HG03565 (cell line): ENCODE measurements at regions not wholly inside any gene's neighbourhood (a gene's known extent, or its start where the extent isn't known, plus 50 kb on each side); places are given as distances from the start of the nearest gene placed in this dataset.
"Not testable (repeated sequence)": the region's sequence is repeated elsewhere in the genome, so short reads cannot be mapped to it uniquely, and the experiment has no call there.

Experiments used
- ATAC-seq: cut with Tn5 transposase; IDR thresholded peaks from one replicate; pipeline ENCODE4 v1.9.1; 2021; ENCODE audit warnings: mild to moderate bottlenecking, moderate library complexity; ENCODE audit not compliant: unreplicated experiment

GRCh38 chr2:160721089-160722040, 227.8 kb upstream of the RBMS1 start:
- ATAC-seq = no peak

GRCh38 chr2:160726046-160726445, 232.4 kb upstream of the RBMS1 start:
- no peak for ATAC-seq

- no peak for ATAC-seq
Observed at GRCh38 chr2:160730296-160730995, 236.8 kb upstream of the RBMS1 start.

GRCh38 chr2:160731415-160731814, 237.8 kb upstream of the RBMS1 start:
- no peak for ATAC-seq

- no peak for ATAC-seq
Observed at GRCh38 chr2:160731856-160732255, 238.2 kb upstream of the RBMS1 start.

GRCh38 chr2:160735696-160736095, 242.1 kb upstream of the RBMS1 start:
- ATAC-seq = no peak

- no peak for ATAC-seq
Observed at GRCh38 chr2:160736148-160737028, 242.8 kb upstream of the RBMS1 start.

GRCh38 chr2:160737247-160737646, 243.6 kb upstream of the RBMS1 start:
- no peak for ATAC-seq

GRCh38 chr2:160741271-160741670, 247.7 kb upstream of the RBMS1 start:
- no peak for ATAC-seq

GRCh38 chr2:160741815-160742214, 248.2 kb upstream of the RBMS1 start:
- ATAC-seq = no peak

GRCh38 chr2:160742667-160743066, 249.1 kb upstream of the RBMS1 start:
- no peak for ATAC-seq

- ATAC-seq = no peak
Observed at GRCh38 chr2:160747501-160748170, 254.0 kb upstream of the RBMS1 start.

- ATAC-seq = no peak
Observed at GRCh38 chr2:160751021-160751420, 257.4 kb upstream of the RBMS1 start.

- ATAC-seq = no peak
Observed at GRCh38 chr2:160752475-160753330, 259.1 kb upstream of the RBMS1 start.

GRCh38 chr2:160753331-160753654, 259.7 kb upstream of the RBMS1 start:
- ATAC-seq = no peak

- no peak for ATAC-seq
Observed at GRCh38 chr2:160753960-160754359, 260.4 kb upstream of the RBMS1 start.

GRCh38 chr2:160756481-160756880, 262.9 kb upstream of the RBMS1 start:
- no peak for ATAC-seq

GRCh38 chr2:160762493-160763128, 269.0 kb upstream of the RBMS1 start:
- not testable (repeated sequence) for ATAC-seq

- ATAC-seq = no peak
Observed at GRCh38 chr2:160783474-160783873, 289.9 kb upstream of the RBMS1 start.
